ENCODE measurements at regions not wholly inside any gene's neighbourhood (a gene's known extent, or its start where the extent isn't known, plus 50 kb on each side); places are given as distances from the start of the nearest gene placed in this dataset.
"Not testable (repeated sequence)": the region's sequence is repeated elsewhere in the genome, so short reads cannot be mapped to it uniquely, and the experiment has no call there.

DNA sequence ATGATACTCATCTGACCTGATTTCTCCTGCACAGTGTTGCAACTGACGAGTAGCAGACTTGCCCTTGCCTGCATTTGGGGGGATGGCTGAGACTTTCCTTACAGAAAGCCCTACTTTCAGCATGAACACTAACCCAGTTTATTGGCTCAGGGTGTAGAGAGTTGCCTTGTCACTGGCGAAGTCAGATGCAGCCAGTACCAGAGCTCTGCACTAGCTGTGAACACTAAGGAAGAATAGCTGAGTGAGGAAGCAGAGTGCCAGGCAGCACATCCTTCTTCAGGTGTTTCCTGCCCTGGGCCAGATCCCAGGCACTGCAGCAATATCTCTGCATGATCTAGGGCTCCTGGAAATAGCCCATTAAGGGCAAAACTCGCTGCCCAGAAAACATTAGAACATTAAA is 154.0 kb upstream of the SYNPR start:
- DNase-seq, result no peak

DNA sequence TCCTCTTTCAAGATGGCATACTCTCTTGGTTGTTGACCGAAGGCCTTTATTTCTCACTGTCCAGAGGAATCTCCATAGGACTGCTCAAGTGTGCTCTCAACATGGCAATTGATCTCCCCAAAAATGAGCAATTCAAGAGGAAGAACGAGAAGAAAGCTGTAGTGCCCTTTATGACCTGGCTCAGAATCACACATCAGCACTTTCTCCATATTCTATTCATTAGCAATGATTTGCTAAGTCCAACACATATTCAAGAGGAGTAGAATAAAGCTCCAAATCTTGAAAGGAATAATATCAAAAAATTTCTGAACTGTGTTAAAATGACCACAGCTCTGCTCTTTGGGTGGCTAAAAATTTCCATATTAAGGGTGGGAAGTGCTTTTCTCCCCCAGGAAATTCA is 151.6 kb upstream of the SYNPR start:
- DNase-seq, result no peak

DNA sequence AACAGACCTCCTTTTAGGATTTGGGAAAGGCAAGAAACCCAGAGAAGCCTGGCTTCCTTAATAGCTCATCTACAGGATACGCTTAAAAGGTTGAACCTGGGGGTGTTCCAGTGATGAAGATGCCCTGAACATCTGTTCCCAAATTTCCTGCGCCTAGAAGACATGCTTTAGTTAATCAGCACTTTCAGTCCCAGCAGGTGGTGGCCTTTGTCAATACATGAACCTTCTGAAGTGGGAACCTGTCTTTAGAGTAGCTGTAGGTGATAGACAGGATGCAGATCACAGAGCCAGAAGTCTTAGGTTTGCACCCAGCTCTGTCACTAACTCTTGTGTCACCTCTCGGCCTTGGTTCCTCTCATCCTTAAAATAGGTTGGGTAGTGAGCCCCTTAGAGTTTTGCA is 149.7 kb upstream of the SYNPR start:
- no peak for DNase-seq

- no peak for DNase-seq
Measured at GRCh38 chr3:63130625-63131024, 147.5 kb upstream of the SYNPR start.

DNA sequence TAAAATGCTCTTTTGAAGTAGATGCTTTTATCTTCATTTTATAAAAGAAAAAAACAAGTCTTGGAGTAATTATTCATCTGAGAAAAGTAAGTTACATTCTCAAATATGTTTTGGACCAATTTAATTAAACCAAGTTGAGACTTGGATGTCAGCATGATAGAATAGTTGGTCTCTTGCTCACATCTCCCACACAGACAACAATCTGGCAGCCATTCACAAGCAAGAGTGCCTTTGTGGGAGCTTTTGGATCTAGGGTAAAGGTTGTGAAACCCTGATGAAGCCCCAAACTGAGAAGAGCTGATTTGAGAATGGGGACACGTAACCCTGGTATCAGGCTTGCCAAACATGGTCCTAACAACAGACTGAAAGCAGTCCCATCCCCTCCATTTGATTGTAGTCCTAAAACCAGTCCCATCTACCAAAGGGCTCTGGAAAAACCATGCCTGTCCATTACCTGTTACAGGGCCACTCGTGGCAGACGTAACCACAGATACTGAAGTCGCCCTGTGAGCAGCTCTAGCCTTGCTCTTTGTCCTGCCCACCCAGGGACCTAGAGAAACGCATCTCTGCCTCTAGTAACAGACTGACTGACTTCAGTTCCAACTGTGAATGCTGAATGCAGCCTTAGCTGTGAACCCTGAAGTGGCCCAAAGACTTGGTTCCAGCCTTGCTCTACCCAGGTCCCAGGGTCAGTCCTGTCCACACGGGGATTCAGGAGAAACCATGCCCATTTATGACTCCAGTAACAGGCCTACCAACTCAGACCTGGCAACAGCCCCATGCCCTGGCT is 145.5 kb upstream of the SYNPR start:
- no peak for DNase-seq

DNA sequence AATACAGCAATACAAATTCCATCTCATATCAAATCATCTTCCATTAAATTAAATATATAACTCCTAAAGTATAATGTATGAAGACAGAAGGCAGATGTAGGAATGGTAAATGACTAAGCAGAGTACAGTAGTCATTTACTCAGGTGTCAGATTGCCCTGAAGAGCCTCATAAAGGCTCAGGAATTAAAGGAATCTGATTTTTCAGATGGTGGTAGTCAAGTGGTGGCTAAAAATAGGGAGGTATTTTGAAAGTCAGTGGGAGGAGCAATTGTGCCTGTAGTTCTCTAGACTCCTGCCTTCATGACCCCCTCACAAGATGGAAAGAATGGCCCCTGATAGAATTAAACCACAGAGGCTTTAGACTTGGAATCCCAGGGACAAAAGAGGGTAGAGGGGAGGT is 142.7 kb upstream of the SYNPR start:
- no peak for DNase-seq

DNA sequence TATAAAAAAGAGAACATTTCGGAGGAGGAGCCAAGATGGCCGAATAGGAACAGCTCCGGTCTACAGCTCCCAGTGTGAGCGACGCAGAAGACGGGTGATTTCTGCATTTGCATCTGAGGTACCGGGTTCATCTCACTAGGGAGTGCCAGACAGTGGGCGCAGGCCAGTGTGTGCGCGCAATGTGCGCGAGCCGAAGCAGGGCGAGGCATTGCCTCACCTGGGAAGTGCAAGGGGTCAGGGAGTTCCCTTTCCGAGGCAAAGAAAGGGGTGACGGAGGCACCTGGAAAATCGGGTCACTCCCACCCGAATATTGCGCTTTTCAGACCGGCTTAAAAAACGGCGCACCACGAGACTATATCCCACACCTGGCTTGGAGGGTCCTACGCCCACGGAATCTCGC is 141.9 kb upstream of the SYNPR start:
- DNase-seq, result not testable (repeated sequence)

DNA sequence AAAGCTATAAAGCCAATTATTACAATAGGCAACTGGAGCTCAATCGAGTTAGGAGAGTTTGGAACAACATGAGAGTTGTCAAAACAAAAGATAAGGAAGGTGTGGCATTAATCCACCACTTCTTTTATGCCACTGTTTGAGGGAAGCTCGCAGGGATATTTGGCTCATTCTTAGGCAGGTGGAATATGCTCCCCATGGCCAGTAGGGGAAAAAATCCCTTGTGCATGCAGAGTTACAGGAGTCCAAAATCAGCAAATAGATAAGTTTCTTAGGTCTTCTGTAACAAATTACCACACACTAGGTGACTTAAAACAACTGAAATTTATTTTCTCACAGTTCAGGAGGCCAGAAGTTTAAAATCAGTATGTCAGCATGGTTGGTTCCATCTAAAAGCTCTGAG is 135.4 kb upstream of the SYNPR start:
- DNase-seq, result no peak

GRCh38 chr3:63146154-63146553 is 132.0 kb upstream of the SYNPR start:
- no peak for DNase-seq

- no peak for DNase-seq
Measured at GRCh38 chr3:63150880-63151279, 127.2 kb upstream of the SYNPR start.

GRCh38 chr3:63151897-63152296 is 126.2 kb upstream of the SYNPR start:
- DNase-seq, result no peak

DNA sequence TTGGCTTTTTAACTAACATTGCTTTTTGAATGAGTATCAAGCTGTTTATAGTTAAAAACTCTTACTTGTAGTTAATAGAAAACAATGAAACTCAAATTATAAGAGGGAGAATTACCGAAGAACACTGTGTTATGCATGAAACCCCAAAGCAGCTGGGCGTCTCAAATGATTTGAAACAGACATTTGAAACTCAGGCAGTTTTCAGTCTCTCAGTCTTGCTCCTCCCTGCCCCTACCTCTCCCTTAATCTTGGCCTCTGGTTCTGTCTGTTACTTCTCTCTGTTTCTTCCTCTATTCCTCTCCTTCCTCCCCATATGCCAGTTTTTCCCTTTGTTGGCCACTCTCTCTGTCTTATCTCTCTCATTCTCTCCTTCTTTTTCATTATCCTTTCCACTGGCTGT is 118.3 kb upstream of the SYNPR start:
- no peak for DNase-seq

- DNase-seq, result no peak
Measured at GRCh38 chr3:63167113-63167512, 111.0 kb upstream of the SYNPR start.

GRCh38 chr3:63168179-63168578 is 109.9 kb upstream of the SYNPR start:
- no peak for DNase-seq

- DNase-seq, result no peak
Measured at GRCh38 chr3:63179862-63180522, 98.1 kb upstream of the SYNPR start.

DNA sequence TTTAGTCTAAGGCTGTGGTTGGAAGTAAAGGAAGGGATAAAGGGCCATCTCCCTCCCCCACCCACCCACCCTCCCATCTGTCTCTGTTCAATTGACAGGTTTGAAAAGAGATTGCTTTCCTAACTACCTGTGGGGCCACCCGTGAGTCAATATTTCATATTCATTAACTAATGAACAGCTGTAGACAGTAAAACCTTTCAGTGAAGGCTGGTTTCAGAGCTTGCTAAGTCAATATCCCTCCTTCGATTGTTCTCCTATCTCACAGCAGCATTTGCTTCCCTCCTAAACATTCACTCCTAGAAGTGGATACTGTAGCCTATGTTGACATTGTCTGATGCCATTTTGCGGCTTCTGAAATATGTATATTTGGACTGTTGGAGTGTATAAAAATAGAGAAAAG is 85.9 kb upstream of the SYNPR start:
- no peak for DNase-seq

- DNase-seq, result no peak
Measured at GRCh38 chr3:63193647-63194046, 84.5 kb upstream of the SYNPR start.

- no peak for DNase-seq
Measured at GRCh38 chr3:63199606-63200005, 78.5 kb upstream of the SYNPR start.

DNA sequence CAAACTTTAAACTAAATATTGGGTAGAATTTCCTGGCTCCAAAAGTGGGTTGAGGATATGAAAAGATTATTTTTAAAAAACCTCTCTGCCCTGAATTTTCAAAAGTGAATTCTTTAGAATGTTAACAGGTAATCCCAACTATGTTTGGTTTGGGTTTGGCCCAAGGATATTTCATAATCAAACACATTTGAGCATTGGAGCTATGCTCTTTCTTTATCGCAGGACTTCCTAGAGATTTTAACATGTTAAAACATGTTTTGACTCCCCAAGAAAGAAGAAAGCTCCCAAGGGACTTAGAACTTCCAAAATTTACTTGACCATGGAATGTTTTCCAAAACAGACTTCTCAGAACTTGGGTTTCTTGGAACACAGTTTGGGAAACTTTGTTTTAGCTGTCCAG is 75.6 kb upstream of the SYNPR start:
- no peak for DNase-seq

GRCh38 chr3:63207066-63207590 is 71.0 kb upstream of the SYNPR start:
- no peak for DNase-seq

DNA sequence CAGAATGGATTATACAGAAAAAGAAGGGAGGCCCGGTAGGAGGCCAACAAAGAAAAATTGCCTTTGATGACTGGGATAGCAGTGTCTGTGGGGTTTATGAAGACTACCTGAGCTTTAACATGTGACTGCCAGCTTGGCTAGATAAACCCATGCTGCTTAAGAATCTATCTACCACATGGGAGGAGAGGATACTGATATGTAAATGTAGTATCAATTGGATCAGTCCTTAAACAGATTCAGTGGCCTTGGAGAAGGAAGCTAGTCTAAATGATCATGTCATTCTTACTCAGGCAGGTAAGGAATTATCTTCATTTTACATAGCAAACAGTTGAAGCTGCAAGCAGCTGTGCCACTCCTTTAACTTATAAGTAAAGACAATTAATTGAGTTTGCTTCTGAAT is 50.0 kb upstream of the SYNPR start:
- no peak for DNase-seq

All from NCI-H1436 (cell line).